GM18508 (cell line): ENCODE measurements at regions not wholly inside any gene's neighbourhood (a gene's known extent, or its start where the extent isn't known, plus 50 kb on each side); places are given as distances from the start of the nearest gene placed in this dataset.
"Not testable (repeated sequence)": the region's sequence is repeated elsewhere in the genome, so short reads cannot be mapped to it uniquely, and the experiment has no call there.

Source experiments
- ATAC-seq: cut with Tn5 transposase; IDR thresholded peaks from one replicate; pipeline ENCODE4 v1.9.1; 2021; ENCODE audit warnings: moderate number of reproducible peaks; ENCODE audit not compliant: insufficient read depth, unreplicated experiment

DNA sequence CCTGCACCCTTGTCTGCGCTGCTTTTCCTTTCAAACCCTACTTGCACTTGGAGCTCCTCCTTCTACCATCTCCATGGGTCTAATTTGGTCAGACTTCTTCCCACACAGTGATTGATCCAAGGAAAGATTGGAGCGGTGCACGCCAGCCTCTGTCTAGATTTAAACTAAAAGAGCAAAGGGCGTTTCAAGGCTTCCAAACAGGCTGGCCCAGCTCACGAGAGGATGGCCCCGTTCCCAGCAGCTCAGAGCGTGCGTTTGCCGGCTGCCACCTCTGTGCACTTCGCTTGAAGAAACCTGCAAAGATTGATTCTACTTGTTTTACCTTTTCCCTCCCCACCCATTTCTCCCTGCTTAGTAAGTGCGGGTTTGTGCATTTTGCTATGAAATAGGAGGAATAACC, 78.8 kb upstream of the ALKAL2 start:
- no peak for ATAC-seq

DNA sequence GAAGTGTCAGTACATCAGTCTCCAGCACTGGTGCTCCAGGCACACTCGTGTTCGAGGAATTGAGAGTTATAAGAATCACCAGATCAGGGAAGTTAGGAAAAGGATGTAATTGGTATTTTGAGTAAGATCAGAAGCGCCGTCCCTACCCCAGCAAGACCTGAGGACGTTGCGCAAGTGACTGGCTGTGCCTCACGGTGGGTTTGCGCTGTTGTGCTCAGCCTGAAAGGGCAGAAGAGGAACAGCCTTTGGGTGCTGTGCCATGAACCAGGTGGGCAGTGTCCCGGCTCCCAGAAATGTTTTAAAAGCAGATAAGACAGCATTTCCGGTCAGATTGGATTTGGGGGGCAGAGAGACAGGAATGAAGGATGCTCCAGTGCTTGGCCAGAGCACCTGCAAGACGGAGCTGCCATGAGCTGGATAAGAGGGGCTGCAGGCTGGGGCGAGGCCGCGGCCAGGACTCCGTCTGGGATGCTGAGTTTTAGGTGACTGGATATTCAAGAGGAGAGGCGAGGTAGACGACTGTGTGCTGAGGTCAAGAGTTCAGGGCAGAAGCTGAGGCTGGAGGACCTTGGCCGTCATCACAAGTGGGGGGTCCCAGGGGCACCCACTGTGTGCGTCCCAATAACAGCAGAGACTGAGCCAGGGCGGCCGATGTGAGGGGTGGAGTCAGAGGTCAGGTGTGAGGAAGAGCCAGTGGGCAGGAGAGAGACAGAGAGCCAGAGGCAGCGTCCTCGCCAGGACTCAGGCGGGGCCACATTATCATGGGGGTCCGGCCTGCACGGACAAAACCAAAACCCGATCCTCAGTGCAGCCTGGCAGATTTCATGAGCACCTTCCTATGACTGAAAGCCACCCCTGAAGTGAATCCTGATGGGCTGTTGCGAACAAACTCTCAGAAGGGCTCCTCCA, 77.7 kb upstream of the ALKAL2 start:
- ATAC-seq, result no peak

DNA sequence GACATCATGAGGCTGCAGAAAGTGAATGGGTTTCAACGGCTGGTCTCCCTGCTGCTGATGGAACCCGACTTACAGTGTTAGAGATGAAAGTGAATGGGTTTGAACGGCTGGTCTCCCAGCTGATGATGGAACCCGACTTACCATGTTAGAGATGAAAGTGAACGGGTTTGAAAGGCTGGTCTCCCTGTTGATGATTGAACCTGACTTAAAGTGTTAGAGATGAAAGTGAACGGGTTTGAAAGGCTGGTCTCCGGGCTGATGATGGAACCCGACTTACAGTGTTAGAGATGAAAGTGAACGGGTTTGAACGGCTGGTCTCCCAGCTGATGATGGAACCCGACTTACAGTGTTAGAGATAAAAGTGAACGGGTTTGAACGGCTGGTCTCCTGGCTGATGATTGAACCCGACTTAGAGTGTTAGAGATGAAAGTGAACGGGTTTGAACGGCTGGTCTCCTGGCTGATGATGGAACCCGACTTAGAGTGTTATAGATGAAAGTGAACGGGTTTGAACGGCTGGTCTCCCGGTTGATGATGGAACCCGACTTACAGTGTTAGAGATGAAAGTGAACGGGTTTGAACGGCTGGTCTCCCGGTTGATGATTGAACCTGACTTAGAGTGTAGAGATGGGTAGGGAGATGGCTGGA, 76.1 kb upstream of the ALKAL2 start:
- ATAC-seq, result no peak

DNA sequence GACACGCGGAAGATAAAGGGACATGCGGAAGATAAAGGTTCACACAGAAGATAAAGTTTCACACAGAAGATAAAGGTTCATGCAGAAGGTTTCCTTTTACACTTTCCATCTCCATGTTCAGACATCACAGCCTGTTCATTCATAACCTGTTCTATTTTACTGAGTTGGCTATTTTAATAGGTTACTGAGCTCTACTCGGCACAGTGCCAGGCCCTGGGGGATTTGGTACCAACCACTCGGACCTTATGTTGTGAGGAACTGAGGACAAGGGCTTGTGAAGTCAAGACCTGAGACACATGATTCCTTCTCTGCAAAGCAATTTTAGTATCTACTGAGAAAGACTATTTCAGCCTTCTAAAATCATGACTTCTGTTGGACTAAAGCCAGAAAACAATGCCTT, 75.0 kb upstream of the ALKAL2 start:
- no peak for ATAC-seq

DNA sequence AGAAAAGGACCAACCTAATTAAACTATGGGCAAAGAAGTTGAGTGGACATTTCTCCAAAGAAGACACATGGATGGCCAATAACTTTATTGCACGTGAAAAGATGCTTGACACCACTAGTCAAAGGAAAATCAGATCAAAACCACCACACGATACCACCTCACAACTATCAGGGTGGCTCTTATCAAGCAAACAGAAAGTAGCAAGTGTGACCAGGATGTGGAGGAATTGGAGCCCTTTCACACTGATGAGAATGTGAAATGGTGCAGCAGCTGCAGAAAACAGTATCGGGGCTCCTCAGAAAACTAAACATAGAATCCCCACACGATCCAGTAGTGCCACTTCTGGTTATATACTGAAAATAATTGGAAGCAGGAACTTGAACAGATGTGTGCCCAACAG, 72.2 kb upstream of the ALKAL2 start:
- no peak for ATAC-seq

DNA sequence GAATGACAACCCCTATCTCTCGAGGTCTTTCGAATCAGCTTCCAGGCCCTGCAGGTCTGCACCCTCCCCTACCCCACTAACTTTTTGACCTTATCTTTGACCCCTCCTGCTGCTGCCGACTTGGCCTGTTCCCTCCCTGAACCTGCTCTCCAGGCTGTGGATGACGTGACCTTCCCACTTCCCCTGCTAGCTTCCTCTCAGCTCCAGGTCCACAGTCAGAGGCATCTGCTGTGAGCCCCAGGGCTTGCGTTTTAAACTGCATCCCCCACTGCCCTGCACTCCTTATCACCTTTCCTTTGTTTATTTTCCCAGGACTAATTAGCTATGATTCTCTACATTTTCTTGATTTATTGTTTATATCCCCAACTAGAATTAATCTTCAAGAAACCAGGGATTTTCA, 71.2 kb upstream of the ALKAL2 start:
- ATAC-seq, result no peak

DNA sequence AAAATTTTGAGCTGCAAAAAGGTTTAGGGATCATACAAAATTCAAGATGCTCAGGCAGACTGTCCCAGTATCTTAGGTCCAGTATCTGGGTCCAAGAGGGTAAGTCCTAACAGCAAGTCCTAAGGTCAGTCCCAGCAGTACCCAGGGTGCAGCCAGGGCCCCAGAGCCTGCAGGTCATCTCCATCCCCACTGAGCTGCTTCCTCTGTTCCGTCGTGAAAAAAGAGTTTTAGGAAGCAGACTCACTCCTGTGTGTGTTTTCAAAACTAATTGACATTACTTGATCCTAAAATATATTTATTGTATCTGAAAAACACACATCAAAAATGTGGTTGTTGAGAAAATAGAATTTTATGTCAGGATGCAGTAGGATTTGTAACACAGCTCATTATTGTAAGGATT, 69.9 kb upstream of the ALKAL2 start:
- no peak for ATAC-seq

DNA sequence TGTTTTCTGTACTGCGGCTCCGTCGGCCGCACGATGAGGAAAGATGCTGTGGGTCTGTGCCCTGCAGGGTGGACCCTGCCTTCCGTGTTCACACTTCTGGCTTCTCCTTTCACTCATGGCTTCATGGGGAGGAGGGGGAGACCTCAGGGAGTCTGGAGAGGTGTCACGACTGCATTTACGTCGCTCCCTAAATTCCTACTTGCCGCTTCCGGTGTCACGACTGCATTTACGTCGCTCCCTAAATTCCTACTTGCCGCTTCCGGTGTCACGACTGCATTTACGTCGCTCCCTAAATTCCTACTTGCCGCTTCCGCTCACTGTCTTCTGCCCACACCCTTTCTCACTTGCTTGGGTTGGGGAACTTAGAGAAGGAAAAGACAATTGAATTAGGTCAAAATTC, 68.4 kb upstream of the ALKAL2 start:
- not testable (repeated sequence) for ATAC-seq

DNA sequence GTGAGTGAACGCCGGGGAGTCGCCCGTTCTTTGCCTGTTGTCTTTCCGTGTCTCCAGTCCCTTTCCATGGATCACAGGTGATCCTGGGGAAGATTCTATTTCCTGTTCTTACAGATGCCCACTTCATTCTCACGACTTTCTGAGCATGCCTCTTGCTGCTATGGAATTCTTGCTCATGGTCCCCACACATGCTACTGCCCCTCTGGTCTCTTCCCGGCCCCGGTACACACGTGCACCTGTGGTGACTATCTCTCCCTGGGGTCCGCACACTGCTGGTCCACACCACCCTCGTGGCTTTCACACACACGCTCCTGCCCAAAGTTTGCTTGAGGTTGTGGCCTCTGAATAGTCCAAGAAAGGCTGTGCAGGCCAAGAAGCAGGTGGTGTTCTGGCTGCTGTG, 67.9 kb upstream of the ALKAL2 start:
- no peak for ATAC-seq

DNA sequence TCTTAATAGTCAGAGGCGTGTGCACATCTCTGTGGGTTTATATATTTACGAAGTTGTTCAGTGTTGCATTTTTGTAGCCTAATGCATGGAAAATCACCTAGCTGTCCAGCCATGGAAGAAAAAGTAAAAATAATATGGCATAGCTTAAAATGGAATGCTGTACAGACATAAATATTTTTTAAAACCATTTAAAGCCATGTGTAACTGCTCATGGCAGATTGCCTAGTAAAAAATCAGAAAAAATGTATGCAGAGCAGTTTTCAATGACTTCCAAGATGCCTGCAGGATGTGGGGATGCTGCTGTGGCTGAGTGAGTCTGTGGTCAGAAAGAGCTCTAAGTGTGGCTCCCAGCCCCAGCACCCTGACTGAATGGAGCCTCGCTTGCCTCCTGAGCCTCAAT, 64.8 kb upstream of the ALKAL2 start:
- ATAC-seq, result no peak

DNA sequence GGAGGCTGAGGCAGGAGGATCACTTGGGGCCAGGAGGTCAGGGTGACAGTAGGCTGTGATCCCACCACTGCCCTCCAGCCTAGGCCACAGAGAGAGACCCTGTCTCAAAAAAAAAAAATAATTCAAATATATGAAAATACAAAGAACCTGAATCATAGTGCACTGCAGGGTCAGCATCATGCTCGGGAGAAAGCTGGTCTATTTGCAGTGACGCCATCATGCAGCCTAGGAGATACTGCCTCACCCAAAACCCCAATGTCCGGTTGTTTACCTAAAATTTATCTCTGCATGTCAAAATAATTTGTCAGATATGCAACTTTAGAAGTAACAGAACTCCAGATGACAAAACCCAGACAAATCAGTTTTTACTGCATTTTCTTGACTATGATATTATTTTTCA, 61.5 kb upstream of the ALKAL2 start:
- ATAC-seq, result no peak

DNA sequence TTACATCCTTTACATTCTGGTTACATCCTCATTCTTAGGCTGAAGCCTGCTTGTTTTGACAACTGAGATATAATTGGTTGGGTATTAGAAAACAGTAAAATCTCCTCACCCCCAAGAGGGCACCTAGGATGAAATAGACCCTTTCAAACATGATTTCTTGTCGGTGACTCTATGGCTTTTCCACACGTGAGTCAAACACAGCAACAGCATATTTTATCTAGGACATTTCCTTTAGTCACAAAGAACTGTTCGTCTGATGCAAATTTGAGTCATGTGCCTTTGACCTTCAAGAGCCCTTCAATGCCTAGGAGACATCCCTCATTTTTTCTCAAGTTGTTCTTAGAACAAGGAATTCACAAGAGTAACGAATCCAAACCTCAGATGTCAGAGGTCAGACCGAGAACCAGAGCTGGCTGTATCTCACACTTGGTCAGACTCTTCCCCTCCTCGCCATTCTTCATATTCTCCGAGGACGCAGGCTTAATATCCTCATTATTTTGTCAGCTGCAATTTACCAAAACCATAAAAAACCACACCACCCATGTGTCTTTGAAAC, 60.5 kb upstream of the ALKAL2 start:
- ATAC-seq, result no peak

DNA sequence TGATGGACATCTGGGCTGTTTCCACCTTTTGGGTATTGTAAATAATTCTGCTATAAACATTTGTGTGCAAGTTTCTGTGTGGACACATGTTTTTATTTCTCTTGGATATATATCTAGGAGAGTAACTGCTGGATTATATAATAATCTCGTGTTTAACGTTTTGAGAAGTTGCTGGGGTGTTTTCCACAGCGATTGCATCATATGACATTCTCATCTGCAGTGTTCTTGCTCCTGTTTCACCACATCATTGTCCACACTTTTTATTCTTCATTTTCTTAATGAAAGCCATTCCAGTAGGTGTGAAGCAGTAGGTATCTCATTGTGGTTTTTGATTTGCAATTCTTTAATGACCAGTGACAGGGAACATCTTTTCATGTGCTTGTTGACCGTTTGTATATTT, 56.9 kb upstream of the ALKAL2 start:
- ATAC-seq, result no peak

DNA sequence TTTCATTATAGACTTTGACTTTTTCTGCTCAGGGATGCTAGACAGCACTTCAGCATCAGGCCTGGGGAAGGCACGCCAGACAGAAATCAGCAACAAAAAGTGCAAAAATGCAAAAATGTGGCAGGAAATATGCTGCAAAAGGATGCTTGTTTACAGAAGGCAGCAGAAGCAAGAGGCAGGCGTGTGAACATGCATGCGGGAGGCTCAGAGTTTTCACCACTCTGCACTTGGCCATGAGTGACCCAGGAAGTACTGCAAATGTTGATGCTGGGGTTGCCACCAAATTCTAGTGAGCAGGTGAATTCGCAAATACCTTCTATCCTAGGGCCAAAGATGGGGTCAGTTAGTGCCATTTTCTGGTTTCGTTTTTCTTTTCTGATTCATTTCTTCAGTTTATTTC, 55.5 kb upstream of the ALKAL2 start:
- ATAC-seq, result no peak

DNA sequence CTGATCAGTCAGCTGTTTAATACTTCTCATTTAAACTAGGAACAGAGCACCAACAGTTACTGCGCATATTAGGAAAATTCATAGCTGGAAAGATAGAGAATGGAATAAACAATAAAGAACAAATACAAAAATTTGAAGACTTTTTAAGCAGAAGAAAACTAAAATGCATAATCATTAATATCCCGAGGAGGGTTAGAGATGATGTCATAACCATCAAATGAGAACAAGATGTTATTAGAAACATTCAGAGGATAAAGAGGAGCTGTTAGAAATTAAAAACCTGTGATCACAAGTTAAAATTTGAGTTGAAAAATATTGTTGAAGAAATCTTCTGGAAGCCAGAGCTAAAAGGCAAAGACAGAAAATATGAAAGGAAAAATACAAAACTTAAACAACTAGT, 54.0 kb upstream of the ALKAL2 start:
- ATAC-seq, result no peak

DNA sequence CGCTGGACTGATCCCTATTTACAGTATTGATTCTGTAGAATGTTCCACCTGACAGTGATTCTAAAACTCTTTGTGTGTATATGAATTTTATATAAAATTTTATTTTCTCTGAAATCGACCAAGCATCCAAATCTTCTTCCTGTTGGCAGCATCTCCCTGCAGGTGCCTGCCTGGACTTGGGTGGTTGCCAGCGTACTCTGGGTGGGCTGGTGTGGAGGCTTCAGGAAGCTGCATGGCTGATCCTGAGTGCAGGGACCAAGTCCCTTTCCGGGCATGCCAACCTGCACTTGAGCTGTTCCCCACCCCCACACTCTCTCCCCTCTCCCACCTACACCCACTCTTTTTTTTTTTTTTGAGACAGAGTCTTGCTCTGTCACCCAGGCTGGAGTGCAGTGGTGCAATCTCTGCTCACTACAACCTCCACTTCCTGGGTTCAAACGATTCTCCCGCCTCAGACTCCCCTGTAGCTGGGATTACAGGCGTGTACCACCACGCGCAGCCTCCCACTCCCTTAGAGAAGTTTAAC, 53.2 kb upstream of the ALKAL2 start:
- ATAC-seq, result no peak
